ENCODE measurements at regions not wholly inside any gene's neighbourhood (a gene's known extent, or its start where the extent isn't known, plus 50 kb on each side); places are given as distances from the start of the nearest gene placed in this dataset.

DNA sequence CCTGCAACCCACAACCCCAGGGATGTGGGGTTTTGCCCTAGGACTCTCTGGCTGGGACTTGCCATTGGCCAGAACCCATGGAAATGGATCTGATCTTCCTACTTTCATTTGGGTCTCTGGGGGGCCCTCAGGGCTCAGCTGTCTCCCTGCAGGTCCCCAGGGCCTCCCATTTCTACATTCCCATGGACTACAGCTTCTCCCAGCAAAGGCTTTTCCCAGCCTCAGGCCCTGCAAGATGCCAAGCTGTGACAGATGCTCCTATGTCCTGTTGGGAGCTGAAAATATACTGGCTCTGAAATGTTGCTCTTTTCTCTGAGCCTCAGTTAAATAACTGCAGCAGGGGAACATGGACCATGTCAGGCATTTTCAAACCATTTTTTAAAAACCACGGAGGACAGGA is 99.5 kb upstream of the IGSF21 start:
- CTCF ChIA-PET = no interaction called here
- no peak overlapping the region for H3K9ac ChIP-seq (ENCODE audit: low read length)
- no peak overlapping the region for H3K4me2 ChIP-seq (ENCODE audit: low read length)

More for the DNA sequence above, 99.5 kb upstream of the IGSF21 start:
- Histone ChIP-seq H3K79me2 (ENCODE audit: insufficient read depth, low read length) (no peaks in the 10 kb centered on the region), H3K36me3 (ENCODE audit: control insufficient read depth in 1 of 2, insufficient read depth in 2 of 2, low read length in 2 of 2) (no peaks in the 10 kb centered on the region), H3K27me3 (ENCODE audit: insufficient read depth, low read length) (peaks cover 59% of the 10 kb centered on the region), H3K9me2 (ENCODE audit: insufficient read depth) (no peaks in the 10 kb centered on the region), H2AFZ (ENCODE audit: low read depth, low read length, poor library complexity, severe bottlenecking) (no peak overlapping the region), H3K9me3 (ENCODE audit: control insufficient read depth in 1 of 2, insufficient read depth in 1 of 2, low read depth in 1 of 2, low read length in 2 of 2) (no peaks in the 10 kb centered on the region), H3K27ac (ENCODE audit: low read depth, low read length) (no peak overlapping the region), H4K20me1 (ENCODE audit: insufficient read depth) (no peaks in the 10 kb centered on the region), H3K4me1 (ENCODE audit: control insufficient read depth in 1 of 2, insufficient read depth in 2 of 2, low read length in 2 of 2) (no peaks in the 10 kb centered on the region), H3K4me3 (replicated peaks in 1 of 2; ENCODE audit: low read depth in 1 of 2, low read length in 2 of 2) (no peak overlapping the region)
- TF ChIP-seq ZFX (IDR thresholded peaks at IDR 0.05) = no peak
- TF ChIP-seq SP1 (IDR thresholded peaks at IDR 0.05; ENCODE audit: low read depth) = no peak
- TF ChIP-seq EZH2 (IDR thresholded peaks at IDR 0.05) = no peak
- no peak for TF ChIP-seq SRF (IDR thresholded peaks at IDR 0.05; ENCODE audit: low read depth)
- TF ChIP-seq, protein P1, sequence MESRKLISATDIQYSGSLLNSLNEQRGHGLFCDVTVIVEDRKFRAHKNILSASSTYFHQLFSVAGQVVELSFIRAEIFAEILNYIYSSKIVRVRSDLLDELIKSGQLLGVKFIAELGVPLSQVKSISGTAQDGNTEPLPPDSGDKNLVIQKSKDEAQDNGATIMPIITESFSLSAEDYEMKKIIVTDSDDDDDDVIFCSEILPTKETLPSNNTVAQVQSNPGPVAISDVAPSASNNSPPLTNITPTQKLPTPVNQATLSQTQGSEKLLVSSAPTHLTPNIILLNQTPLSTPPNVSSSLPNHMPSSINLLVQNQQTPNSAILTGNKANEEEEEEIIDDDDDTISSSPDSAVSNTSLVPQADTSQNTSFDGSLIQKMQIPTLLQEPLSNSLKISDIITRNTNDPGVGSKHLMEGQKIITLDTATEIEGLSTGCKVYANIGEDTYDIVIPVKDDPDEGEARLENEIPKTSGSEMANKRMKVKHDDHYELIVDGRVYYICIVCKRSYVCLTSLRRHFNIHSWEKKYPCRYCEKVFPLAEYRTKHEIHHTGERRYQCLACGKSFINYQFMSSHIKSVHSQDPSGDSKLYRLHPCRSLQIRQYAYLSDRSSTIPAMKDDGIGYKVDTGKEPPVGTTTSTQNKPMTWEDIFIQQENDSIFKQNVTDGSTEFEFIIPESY (IDR thresholded peaks at IDR 0.05; ENCODE audit: extremely low read depth, insufficient replicate concordance, low read length) = no peak
- TF ChIP-seq, protein P2, sequence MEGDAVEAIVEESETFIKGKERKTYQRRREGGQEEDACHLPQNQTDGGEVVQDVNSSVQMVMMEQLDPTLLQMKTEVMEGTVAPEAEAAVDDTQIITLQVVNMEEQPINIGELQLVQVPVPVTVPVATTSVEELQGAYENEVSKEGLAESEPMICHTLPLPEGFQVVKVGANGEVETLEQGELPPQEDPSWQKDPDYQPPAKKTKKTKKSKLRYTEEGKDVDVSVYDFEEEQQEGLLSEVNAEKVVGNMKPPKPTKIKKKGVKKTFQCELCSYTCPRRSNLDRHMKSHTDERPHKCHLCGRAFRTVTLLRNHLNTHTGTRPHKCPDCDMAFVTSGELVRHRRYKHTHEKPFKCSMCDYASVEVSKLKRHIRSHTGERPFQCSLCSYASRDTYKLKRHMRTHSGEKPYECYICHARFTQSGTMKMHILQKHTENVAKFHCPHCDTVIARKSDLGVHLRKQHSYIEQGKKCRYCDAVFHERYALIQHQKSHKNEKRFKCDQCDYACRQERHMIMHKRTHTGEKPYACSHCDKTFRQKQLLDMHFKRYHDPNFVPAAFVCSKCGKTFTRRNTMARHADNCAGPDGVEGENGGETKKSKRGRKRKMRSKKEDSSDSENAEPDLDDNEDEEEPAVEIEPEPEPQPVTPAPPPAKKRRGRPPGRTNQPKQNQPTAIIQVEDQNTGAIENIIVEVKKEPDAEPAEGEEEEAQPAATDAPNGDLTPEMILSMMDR (IDR thresholded peaks at IDR 0.05 in 2 of 3, conservative IDR thresholded peaks at IDR 0.05 in 1 of 3; ENCODE audit: borderline replicate concordance in 1 of 3, insufficient read depth in 1 of 3, low read depth in 2 of 3, low read length in 2 of 3) = no peak
- TF ChIP-seq, protein P3, sequence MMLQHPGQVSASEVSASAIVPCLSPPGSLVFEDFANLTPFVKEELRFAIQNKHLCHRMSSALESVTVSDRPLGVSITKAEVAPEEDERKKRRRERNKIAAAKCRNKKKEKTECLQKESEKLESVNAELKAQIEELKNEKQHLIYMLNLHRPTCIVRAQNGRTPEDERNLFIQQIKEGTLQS (IDR thresholded peaks at IDR 0.05) = no peak
- ATAC-seq (no peak), DNase-seq (ENCODE audit: low read depth, low spot score) (no peak)
- no TSS peak for BruUV-seq (replicated peaks)
- intact Hi-C loops (cut with micrococcal nuclease) = no loop called here
- ChIA-PET RAD21 (ENCODE audit: low non-redundant PET in 1 of 2, low total read pairs in 2 of 2, uncharacterized antibody in 2 of 2, unreplicated experiment in 2 of 2) (no interaction called here), POLR2A (no interaction called here)

Data from HCT116 (cell line).